Astrocyte of the cerebellum (primary cell): ENCODE measurements at regions not wholly inside any gene's neighbourhood (a gene's known extent, or its start where the extent isn't known, plus 50 kb on each side); places are given as distances from the start of the nearest gene placed in this dataset.

ENCODE experiments used
- DNase-seq: peaks from one replicate; pipeline ENCODE4 v3.0.0-alpha.2; 2011; ENCODE audit warnings: low read depth
- H3K4me3 ChIP-seq: 2 replicates; pipeline ENCODE4 v1.5.1; 2011; ENCODE audit warnings: mild to moderate bottlenecking, low read depth, low read length, moderate library complexity
- in situ Hi-C: cut with HindIII; loops from 2 replicates; pipeline ENCODE4 v1.10.0; 2017; ENCODE audit warnings: low sequenced_read_pairs
- TF ChIP-seq, protein P1 (sequence below): IDR thresholded peaks from 2 replicates; pipeline ENCODE4 v1.5.1; 2012; ENCODE audit warnings: low read length, low read depth, moderate library complexity, mild to moderate bottlenecking; ENCODE audit errors: missing control alignments

DNA sequence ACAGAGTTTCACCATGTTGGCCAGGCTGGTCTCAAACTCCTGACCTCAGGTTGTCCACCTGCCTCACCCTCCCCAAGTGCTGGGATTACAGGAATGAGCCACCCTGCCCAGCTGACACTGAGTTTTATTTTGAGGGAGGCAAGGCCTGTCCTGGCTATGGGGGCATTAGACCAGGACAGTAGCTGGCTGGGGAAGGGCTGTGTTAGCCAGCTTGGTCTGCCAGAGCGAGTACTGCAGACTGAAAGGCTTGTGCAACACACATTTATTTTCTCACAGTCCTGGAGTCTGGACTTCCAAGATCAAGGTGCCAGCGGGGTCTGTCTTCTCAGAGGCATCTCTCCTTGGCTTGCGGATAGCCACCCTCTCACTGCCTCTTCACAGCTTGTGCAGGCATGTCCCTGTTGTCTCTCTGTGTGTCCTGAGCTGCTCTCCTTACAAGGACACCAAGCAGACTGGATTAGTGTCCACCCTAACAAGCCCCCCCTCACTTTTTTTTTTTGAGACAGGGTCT, 59.4 kb upstream of the HAAO start:
- DNase-seq = no peak
- H3K4me3 ChIP-seq = no peak overlapping the region
- TF ChIP-seq, protein P1, sequence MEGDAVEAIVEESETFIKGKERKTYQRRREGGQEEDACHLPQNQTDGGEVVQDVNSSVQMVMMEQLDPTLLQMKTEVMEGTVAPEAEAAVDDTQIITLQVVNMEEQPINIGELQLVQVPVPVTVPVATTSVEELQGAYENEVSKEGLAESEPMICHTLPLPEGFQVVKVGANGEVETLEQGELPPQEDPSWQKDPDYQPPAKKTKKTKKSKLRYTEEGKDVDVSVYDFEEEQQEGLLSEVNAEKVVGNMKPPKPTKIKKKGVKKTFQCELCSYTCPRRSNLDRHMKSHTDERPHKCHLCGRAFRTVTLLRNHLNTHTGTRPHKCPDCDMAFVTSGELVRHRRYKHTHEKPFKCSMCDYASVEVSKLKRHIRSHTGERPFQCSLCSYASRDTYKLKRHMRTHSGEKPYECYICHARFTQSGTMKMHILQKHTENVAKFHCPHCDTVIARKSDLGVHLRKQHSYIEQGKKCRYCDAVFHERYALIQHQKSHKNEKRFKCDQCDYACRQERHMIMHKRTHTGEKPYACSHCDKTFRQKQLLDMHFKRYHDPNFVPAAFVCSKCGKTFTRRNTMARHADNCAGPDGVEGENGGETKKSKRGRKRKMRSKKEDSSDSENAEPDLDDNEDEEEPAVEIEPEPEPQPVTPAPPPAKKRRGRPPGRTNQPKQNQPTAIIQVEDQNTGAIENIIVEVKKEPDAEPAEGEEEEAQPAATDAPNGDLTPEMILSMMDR = no peak
- in situ Hi-C loops = no loop called here

DNA sequence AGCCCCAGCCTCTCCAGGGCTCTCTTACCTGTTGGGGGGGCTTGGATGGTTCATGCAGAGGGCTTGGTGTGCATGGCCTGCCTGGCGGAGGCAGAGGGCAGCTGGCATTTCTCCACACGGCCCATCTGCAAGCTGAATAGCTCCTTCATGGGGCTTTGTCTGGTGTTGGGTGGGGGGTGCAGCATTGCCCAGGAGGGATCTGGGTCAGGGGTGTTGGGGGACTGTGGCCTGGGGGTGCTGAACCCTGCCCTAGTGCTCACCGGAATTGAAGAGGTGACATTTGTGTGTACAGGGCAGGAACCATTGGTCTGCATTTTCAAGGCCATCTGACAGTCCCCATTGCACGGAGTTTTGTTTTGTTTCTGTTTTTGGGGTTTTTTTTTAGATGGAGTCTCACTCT, 58.8 kb upstream of the HAAO start:
- TF ChIP-seq, protein P1 = no peak
- DNase-seq = no peak
- in situ Hi-C loops = no loop called here
- no peak overlapping the region for H3K4me3 ChIP-seq

DNA sequence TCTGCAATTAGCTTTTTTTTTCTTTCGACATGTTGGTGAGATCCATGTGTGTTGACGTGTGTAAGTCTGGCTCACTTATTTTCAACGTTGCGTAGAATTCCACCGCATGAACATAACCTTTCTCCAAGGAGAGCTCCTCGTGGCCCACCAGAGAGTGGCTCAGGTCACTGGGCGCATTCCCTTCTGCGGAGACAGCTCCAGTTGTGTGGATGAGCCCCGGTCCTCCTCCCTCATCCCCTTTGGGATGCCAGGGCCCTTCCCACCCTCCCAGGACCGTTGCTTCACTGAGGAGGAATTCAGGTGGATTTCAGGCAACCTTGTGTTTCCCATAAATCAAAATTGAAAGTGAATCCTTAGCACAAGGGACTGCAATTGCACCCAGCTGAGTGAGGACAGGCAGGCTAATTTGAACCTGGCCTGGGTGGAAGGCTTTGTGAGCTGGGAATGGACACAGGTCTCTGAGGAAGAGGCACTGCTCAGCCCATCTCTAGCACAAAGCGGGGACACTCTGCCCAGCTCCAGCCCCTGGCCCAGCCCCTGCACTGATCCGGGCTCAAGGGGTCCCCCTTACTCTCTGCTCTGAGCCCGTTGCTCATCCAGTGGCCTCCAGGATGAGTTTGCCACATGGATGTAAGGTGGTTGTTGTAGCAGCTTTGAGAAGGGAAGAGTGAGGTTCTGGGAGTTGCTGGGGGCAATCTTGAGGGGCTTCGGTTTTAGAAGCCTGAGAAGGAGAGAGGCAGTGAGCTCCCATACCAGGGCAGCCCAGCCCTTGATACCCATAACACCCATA, 57.8 kb upstream of the HAAO start:
- in situ Hi-C loops = no loop called here
- no peak for DNase-seq
- no peak overlapping the region for H3K4me3 ChIP-seq
- TF ChIP-seq, protein P1 = no peak

DNA sequence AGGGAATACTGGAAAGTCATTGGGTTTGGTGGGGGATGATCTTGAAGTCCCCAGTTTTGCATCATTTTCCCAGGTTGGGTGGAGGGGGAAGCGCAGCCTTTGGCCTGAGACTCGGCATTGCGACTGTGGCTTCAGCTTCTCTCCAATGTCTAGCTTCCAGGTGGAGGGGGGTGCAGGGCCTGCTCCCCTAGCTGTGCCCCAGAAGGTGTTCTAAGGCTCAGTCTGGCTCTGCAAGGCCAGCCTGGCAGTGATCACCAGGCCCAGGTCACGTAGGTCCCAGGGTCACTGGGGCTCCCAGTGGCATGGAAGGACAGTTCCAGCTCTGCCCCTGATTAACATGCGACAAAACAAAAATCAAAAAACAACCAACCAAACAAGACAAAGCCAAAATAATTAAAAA, 56.9 kb upstream of the HAAO start:
- in situ Hi-C loops = loop anchor here (25.0 kb wide), 1 partner anchor 713 kb away; no protein-coding TSS in a partner anchor
- DNase-seq = no peak
- H3K4me3 ChIP-seq = no peak overlapping the region
- TF ChIP-seq, protein P1 = no peak

DNA sequence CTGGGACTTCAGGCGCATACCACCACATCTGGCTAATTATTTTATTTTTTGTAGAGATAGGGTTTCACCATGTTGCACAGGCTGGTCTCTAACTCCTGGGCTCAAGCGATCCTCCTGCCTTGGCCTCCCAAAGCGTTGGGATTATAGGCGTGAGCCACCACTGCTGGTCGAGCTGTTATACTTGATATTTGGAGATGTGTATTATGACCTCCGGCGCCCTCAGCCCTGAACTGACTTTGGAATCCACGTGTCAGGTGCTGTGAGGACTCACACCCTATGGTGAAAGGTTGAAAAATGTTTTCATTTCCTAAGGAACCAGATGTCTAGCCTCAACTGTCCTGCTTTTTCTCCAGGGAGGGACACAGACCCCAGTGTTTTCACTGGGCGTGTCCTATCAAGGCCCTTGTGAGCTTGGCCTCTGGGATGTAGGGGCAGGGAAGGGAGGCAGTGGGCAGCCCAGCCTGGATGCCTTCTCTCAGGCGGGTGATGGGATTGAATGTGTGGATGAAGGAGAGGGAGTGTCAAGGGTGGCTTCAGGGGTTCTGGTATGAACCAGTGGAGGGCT, 56.4 kb upstream of the HAAO start:
- no peak overlapping the region for H3K4me3 ChIP-seq
- TF ChIP-seq, protein P1 = no peak
- DNase-seq = no peak
- in situ Hi-C loops = loop anchor here (25.0 kb wide), 1 partner anchor 713 kb away; no protein-coding TSS in a partner anchor

DNA sequence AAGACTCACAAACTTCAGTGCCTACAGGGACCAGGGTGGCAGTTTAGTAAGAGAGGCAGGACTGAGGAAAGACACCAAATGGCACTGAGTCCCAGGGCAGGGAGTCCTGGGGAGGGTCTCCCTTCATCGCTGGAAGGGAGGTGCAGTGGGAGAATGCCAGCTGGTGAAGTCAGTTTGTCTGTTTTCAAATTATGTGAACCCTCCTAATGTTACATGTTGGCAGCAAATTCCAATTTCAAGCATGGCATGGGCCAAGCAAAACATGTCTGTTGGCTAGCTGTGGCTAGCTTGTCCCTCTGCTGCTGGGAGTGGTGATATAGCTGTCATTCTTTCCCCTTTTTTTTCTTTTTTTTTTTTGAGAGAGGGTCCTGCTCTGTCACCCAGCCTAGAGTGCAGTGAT, 55.9 kb upstream of the HAAO start:
- TF ChIP-seq, protein P1 = no peak
- no peak overlapping the region for H3K4me3 ChIP-seq
- peak; percentile 11 for DNase-seq
- in situ Hi-C loops = loop anchor here (25.0 kb wide), 1 partner anchor 714 kb away; no protein-coding TSS in a partner anchor
